LNCAP (cell line): ENCODE measurements at regions not wholly inside any gene's neighbourhood (a gene's known extent, or its start where the extent isn't known, plus 50 kb on each side); places are given as distances from the start of the nearest gene placed in this dataset.

Source experiments
- TF ChIP-seq, protein P1 (sequence below): fragments of 450-650 bp; IDR thresholded peaks from 2 replicates; pipeline ENCODE4 v1.5.1; 2017; ENCODE audit warnings: mild to moderate bottlenecking

DNA sequence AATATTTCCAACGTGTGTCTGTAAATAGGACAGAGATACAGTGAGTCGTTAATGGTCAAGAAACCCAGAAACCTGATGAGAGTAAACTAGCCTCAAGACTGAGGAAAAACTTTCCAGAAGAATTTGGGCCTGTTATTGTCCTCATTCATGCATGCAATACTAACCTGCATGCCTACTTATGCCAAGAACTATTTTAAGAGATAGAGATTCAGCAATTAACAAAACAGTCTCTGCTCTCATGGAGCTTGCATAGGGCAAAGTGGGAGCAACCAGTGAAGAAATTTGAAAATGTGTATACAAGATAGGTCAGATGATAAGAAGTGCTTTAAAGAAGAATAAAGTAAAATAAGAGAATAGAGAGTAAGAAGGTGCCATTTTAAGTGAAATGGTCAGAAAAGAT is 66.1 kb upstream of the FRG1 start:
- TF ChIP-seq, protein P1, sequence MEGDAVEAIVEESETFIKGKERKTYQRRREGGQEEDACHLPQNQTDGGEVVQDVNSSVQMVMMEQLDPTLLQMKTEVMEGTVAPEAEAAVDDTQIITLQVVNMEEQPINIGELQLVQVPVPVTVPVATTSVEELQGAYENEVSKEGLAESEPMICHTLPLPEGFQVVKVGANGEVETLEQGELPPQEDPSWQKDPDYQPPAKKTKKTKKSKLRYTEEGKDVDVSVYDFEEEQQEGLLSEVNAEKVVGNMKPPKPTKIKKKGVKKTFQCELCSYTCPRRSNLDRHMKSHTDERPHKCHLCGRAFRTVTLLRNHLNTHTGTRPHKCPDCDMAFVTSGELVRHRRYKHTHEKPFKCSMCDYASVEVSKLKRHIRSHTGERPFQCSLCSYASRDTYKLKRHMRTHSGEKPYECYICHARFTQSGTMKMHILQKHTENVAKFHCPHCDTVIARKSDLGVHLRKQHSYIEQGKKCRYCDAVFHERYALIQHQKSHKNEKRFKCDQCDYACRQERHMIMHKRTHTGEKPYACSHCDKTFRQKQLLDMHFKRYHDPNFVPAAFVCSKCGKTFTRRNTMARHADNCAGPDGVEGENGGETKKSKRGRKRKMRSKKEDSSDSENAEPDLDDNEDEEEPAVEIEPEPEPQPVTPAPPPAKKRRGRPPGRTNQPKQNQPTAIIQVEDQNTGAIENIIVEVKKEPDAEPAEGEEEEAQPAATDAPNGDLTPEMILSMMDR, result no peak
